HL-60 (cell line): ENCODE measurements at regions not wholly inside any gene's neighbourhood (a gene's known extent, or its start where the extent isn't known, plus 50 kb on each side); places are given as distances from the start of the nearest gene placed in this dataset.

Experiments used
- DNase-seq, 2 experiments: peaks; one replicate each; pipeline ENCODE4 v3.0.0-alpha.2; 2010 to 2020; ENCODE audit warnings: low read depth in 1 of 2, low spot score in 1 of 2
- H3K27ac ChIP-seq: fragments of 250-450 bp; sonication (Bioruptor Pico); replicated peaks from 2 replicates; pipeline ENCODE4 v1.5.1; 2020; ENCODE audit warnings: mild to moderate bottlenecking, moderate library complexity
- H3K27me3 ChIP-seq: fragments of 250-450 bp; sonication (Bioruptor Pico); 2 replicates; pipeline ENCODE4 v1.5.1; 2021; ENCODE audit warnings: mild to moderate bottlenecking, moderate library complexity; ENCODE audit not compliant: insufficient read depth, poor library complexity, severe bottlenecking
- H3K4me3 ChIP-seq: replicated peaks from 2 replicates; pipeline ENCODE4 v1.5.1; 2011; ENCODE audit warnings: mild to moderate bottlenecking, control low read depth, low read length; ENCODE audit not compliant: insufficient read depth
- CTCF ChIP-seq: IDR thresholded peaks from one replicate; pipeline ENCODE4 v1.5.1; 2011; ENCODE audit warnings: low read length, control low read depth, inconsistent platforms; ENCODE audit not compliant: insufficient read depth
- GABPA ChIP-seq: IDR thresholded peaks from 2 replicates; pipeline ENCODE4 v1.6.1; 2012; ENCODE audit warnings: low read depth
- POLR2AphosphoS5 ChIP-seq: IDR thresholded peaks from 2 replicates; pipeline ENCODE4 v1.6.1; 2012; ENCODE audit warnings: low read depth
- SPI1 ChIP-seq: IDR thresholded peaks from 2 replicates; pipeline ENCODE4 v1.6.1; 2012; ENCODE audit warnings: low read depth, mild to moderate bottlenecking, borderline replicate concordance
- TF ChIP-seq, protein P1 (sequence below): IDR thresholded peaks from 2 replicates; pipeline ENCODE4 v1.6.1; 2012; ENCODE audit warnings: low read depth; ENCODE audit not compliant: insufficient replicate concordance

GRCh38 chr7:17689361-17689902 is 250.9 kb downstream of the SNX13 start:
- TF ChIP-seq CTCF = no peak
- TF ChIP-seq, protein P1, sequence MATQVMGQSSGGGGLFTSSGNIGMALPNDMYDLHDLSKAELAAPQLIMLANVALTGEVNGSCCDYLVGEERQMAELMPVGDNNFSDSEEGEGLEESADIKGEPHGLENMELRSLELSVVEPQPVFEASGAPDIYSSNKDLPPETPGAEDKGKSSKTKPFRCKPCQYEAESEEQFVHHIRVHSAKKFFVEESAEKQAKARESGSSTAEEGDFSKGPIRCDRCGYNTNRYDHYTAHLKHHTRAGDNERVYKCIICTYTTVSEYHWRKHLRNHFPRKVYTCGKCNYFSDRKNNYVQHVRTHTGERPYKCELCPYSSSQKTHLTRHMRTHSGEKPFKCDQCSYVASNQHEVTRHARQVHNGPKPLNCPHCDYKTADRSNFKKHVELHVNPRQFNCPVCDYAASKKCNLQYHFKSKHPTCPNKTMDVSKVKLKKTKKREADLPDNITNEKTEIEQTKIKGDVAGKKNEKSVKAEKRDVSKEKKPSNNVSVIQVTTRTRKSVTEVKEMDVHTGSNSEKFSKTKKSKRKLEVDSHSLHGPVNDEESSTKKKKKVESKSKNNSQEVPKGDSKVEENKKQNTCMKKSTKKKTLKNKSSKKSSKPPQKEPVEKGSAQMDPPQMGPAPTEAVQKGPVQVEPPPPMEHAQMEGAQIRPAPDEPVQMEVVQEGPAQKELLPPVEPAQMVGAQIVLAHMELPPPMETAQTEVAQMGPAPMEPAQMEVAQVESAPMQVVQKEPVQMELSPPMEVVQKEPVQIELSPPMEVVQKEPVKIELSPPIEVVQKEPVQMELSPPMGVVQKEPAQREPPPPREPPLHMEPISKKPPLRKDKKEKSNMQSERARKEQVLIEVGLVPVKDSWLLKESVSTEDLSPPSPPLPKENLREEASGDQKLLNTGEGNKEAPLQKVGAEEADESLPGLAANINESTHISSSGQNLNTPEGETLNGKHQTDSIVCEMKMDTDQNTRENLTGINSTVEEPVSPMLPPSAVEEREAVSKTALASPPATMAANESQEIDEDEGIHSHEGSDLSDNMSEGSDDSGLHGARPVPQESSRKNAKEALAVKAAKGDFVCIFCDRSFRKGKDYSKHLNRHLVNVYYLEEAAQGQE = peak; percentile 87
- DNase-seq = no peak
- Histone ChIP-seq H3K27me3 (no peaks in the 10 kb centered on the region), H3K4me3 (no peak overlapping the region), H3K27ac (no peak overlapping the region; the same call in 1 of the 2 replicates)

- Histone ChIP-seq H3K4me3 (no peak overlapping the region), H3K27ac (peak overlapping the region; percentile 29), H3K27me3 (no peaks in the 10 kb centered on the region)
- peak; percentile 62 to 90 for DNase-seq
- TF ChIP-seq CTCF (no peak), POLR2AphosphoS5 (peak; percentile 66)
Observed at GRCh38 chr7:17690030-17690429, 250.3 kb downstream of the SNX13 start.

GRCh38 chr7:17696422-17696821 is 243.9 kb downstream of the SNX13 start:
- Histone ChIP-seq H3K27me3 (no peaks in the 10 kb centered on the region), H3K27ac (no peak overlapping the region), H3K4me3 (no peak overlapping the region)
- TF ChIP-seq, protein P1 = no peak
- TF ChIP-seq CTCF = no peak
- no peak for TF ChIP-seq SPI1
- no peak for TF ChIP-seq GABPA
- no peak for TF ChIP-seq POLR2AphosphoS5
- no peak for DNase-seq

GRCh38 chr7:17697128-17697881 is 243.0 kb downstream of the SNX13 start:
- H3K4me3 ChIP-seq = no peak overlapping the region
- no peak for DNase-seq
- no peaks in the 10 kb centered on the region for H3K27me3 ChIP-seq
- no peak overlapping the region for H3K27ac ChIP-seq
- TF ChIP-seq, protein P1 = no peak
- TF ChIP-seq POLR2AphosphoS5 (no peak), CTCF (no peak), GABPA (no peak), SPI1 (no peak)
